Upper lobe of right lung (tissue), 1 donor: ENCODE measurements at regions not wholly inside any gene's neighbourhood (a gene's known extent, or its start where the extent isn't known, plus 50 kb on each side); places are given as distances from the start of the nearest gene placed in this dataset.

Experiments
- ATAC-seq: fragments of 200-7000 bp; cut with Tn5 transposase; one replicate; pipeline ENCODE4 v1.9.1; 2020; ENCODE audit warnings: mild to moderate bottlenecking, moderate library complexity
- DNase-seq: peaks from one replicate; pipeline ENCODE4 v3.0.0-alpha.2; 2020
- H3K27ac ChIP-seq: fragments of 200-600 bp; one replicate; pipeline ENCODE4 v1.8.0; 2022
- H3K27me3 ChIP-seq: fragments of 200-600 bp; one replicate; pipeline ENCODE4 v1.8.0; 2022; ENCODE audit warnings: mild to moderate bottlenecking
- H3K36me3 ChIP-seq: fragments of 200-600 bp; one replicate; pipeline ENCODE4 v1.8.0; 2022
- H3K4me1 ChIP-seq: fragments of 200-600 bp; one replicate; pipeline ENCODE4 v1.8.0; 2022
- H3K4me3 ChIP-seq: fragments of 200-600 bp; one replicate; pipeline ENCODE4 v1.8.0; 2022; ENCODE audit warnings: mild to moderate bottlenecking
- H3K9me3 ChIP-seq: fragments of 200-600 bp; one replicate; pipeline ENCODE4 v1.8.0; 2022
- intact Hi-C: fragments of 100-400 bp; cut with DNase I; formaldehyde crosslinking; loops from one replicate; pipeline ENCODE4 v1.11.0; 2022
- TF ChIP-seq, protein P1 (sequence below): fragments of 200-600 bp; IDR thresholded peaks from one replicate; pipeline ENCODE4 v1.8.0; 2022; ENCODE audit warnings: antibody characterized with exemption
- donor health status: DM: no; HTN: yes; CAD: no; lungs with severe emphysema.

DNA sequence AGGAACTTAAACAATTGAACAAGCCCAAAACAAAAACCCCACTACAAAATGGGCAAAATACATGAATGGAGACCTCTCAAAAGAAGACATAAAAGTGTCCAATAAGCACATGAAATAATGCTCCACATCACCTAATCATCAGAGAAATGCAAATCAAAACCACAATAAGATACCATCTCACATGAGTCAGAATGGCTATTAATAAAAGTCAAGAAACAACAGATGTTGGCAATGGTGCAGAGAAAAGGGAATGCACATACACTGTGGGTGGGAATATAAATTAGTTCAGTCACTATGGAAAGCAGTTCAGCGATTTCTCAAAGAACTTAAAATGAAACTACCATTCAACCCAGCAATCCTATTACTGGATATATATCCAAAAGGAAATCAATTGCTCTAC is 337.4 kb upstream of the GRIA1 start:
- H3K27ac ChIP-seq = no peak overlapping the region
- no peak for ATAC-seq
- TF ChIP-seq, protein P1, sequence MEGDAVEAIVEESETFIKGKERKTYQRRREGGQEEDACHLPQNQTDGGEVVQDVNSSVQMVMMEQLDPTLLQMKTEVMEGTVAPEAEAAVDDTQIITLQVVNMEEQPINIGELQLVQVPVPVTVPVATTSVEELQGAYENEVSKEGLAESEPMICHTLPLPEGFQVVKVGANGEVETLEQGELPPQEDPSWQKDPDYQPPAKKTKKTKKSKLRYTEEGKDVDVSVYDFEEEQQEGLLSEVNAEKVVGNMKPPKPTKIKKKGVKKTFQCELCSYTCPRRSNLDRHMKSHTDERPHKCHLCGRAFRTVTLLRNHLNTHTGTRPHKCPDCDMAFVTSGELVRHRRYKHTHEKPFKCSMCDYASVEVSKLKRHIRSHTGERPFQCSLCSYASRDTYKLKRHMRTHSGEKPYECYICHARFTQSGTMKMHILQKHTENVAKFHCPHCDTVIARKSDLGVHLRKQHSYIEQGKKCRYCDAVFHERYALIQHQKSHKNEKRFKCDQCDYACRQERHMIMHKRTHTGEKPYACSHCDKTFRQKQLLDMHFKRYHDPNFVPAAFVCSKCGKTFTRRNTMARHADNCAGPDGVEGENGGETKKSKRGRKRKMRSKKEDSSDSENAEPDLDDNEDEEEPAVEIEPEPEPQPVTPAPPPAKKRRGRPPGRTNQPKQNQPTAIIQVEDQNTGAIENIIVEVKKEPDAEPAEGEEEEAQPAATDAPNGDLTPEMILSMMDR = no peak
- H3K4me3 ChIP-seq = no peak overlapping the region
- DNase-seq = no peak
- intact Hi-C loops = no loop called here
- no peaks in the 10 kb centered on the region for H3K27me3 ChIP-seq
- no peaks in the 10 kb centered on the region for H3K4me1 ChIP-seq
- H3K36me3 ChIP-seq = no peaks in the 10 kb centered on the region
- no peaks in the 10 kb centered on the region for H3K9me3 ChIP-seq

DNA sequence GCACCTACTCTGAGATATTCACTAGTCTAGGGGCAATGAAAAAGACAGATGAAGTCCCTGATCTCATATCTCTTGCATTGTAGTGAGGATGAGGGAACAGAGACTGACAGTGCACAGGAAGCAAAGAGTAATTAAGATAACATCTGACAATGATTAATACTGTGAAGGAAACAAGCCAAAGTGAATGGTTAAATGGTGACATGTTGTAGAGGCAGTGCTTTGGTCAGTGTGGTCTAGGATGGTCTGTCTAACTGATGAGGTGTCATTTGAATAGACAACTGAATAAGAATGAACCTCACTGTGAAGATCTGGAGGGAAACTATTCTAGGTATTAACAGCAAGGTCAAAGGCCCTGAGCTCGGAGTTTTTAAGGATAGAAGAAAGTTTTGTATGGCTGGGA is 333.3 kb upstream of the GRIA1 start:
- intact Hi-C loops = no loop called here
- no peak for DNase-seq
- no peak for ATAC-seq
- no peaks in the 10 kb centered on the region for H3K4me1 ChIP-seq
- no peak overlapping the region for H3K27ac ChIP-seq
- H3K27me3 ChIP-seq = no peaks in the 10 kb centered on the region
- no peaks in the 10 kb centered on the region for H3K9me3 ChIP-seq
- H3K4me3 ChIP-seq = no peak overlapping the region
- H3K36me3 ChIP-seq = no peaks in the 10 kb centered on the region
- TF ChIP-seq, protein P1 = no peak

DNA sequence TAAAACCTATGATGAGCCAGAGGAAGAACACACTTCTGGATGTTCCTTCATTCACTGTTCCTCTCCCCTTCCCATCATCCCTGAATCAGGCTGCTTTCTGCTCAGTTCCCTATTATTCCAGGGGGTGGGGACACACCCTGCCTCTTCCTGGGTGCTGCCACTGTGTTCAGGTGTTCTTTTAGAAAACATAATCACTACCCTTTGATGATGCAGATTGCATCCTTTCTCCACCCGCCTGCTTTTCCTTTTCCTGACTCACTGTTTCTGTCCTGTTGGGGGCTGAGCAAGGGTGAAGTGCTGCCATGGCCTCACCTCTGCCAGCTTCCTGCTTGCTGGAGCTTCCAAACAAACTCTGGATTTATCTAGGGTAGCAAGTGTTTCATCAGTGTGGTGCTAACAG is 331.9 kb upstream of the GRIA1 start:
- DNase-seq (no peak), ATAC-seq (no peak)
- H3K36me3 ChIP-seq = no peaks in the 10 kb centered on the region
- H3K4me1 ChIP-seq = no peaks in the 10 kb centered on the region
- H3K27ac ChIP-seq = no peak overlapping the region
- no peaks in the 10 kb centered on the region for H3K9me3 ChIP-seq
- TF ChIP-seq, protein P1 = no peak
- no peaks in the 10 kb centered on the region for H3K27me3 ChIP-seq
- intact Hi-C loops = no loop called here
- no peak overlapping the region for H3K4me3 ChIP-seq

DNA sequence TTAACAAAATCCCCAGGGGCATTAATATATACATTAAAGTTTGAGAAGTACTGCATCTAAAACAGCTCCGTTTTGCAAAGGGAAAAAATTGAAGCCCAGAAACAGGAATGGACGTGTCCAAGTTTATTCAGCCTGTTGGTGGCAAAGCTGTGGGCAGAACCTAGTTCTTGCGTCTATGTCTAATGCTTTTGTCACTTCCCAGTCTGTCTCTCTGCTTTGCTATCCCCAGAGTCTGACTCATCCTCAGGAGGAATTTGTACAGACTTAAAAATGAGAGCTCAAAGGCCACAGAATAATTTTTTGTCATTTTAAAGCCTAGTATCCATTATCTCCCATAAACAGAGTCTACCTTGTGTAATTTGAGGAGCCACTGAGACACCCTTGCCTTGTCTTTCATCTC is 330.9 kb upstream of the GRIA1 start:
- Histone ChIP-seq H3K27ac (no peak overlapping the region), H3K9me3 (no peaks in the 10 kb centered on the region), H3K36me3 (no peaks in the 10 kb centered on the region), H3K27me3 (no peaks in the 10 kb centered on the region), H3K4me3 (no peak overlapping the region), H3K4me1 (no peaks in the 10 kb centered on the region)
- TF ChIP-seq, protein P1 = no peak
- intact Hi-C loops = no loop called here
- ATAC-seq = no peak
- no peak for DNase-seq

DNA sequence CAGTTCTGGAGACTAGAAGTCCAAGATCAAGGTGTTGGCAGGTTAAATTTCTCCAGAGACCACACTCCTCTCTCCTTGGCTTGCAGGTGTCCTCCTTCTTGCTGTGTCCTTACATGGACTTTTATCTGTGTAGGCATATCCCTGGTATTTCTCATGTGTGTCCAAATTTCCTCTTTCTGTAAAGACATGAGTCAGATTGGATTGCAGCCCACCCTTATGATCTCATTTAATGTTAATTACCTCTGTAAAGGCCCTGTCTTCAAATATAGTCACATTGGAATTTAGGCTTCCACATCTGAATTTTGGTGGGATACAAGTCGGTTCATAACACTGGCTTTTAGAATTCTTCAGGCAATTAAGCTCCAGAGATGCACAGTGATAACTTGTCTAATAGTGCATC is 322.2 kb upstream of the GRIA1 start:
- DNase-seq (no peak), ATAC-seq (no peak)
- TF ChIP-seq, protein P1 = no peak
- no peaks in the 10 kb centered on the region for H3K27me3 ChIP-seq
- no peaks in the 10 kb centered on the region for H3K36me3 ChIP-seq
- no peak overlapping the region for H3K4me3 ChIP-seq
- H3K27ac ChIP-seq = no peak overlapping the region
- intact Hi-C loops = no loop called here
- H3K9me3 ChIP-seq = no peaks in the 10 kb centered on the region
- H3K4me1 ChIP-seq = no peaks in the 10 kb centered on the region

DNA sequence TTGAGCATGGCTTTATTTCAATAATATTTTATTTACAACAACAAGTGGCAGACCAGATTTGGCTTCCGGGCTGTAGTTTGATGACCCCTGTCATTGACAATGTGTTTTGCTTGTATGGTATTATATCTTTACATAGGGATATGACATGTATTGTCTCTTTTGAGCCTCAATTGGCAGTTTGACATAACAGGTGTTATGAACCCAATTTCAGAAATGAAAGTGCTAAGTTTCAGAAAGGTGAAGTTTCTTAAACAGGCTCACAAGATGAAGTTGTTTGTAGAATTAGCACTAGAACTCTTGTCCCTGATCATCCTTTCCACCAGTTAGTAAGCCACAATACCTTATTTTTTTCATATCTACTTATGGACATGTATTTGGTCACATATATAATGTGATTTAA is 303.0 kb upstream of the GRIA1 start:
- intact Hi-C loops = no loop called here
- no peak for DNase-seq
- Histone ChIP-seq H3K9me3 (no peaks in the 10 kb centered on the region), H3K4me3 (no peak overlapping the region), H3K4me1 (no peaks in the 10 kb centered on the region), H3K36me3 (no peaks in the 10 kb centered on the region), H3K27ac (no peak overlapping the region), H3K27me3 (no peaks in the 10 kb centered on the region)
- ATAC-seq = no peak
- TF ChIP-seq, protein P1 = no peak
